NCI-H2227 (cell line): ENCODE measurements at regions not wholly inside any gene's neighbourhood (a gene's known extent, or its start where the extent isn't known, plus 50 kb on each side); places are given as distances from the start of the nearest gene placed in this dataset.
"Not testable (repeated sequence)": the region's sequence is repeated elsewhere in the genome, so short reads cannot be mapped to it uniquely, and the experiment has no call there.

Experiments
- DNase-seq: peaks from one replicate; lab custom pipeline; 2025; ENCODE audit not compliant: unreplicated experiment; lab: John Stamatoyannopoulos, UW

- no peak for DNase-seq
Measured at GRCh38 chr5:7073666-7074065, 322.3 kb upstream of the ADCY2 start.

GRCh38 chr5:7074176-7074575 lies 321.8 kb upstream of the ADCY2 start:
- DNase-seq: no peak

DNA sequence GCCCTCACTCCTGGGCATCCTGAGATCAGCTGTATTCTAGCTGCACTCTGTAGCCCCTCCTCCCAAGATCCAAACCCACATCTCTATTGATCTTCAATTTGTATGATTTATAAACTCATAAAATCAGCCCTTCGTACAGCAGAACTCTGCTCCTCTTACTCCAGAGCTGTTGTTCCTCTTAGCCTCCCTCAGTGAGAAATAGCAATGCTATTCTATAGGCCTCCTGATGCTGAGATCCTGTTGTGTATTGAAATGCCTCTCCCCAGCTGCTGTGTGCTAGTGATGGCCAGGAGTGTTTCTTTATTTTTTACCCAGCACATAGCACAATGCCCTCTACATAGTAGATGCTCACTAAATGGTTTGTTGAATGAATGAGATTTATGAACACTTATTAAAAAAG lies 320.5 kb upstream of the ADCY2 start:
- DNase-seq: no peak

DNA sequence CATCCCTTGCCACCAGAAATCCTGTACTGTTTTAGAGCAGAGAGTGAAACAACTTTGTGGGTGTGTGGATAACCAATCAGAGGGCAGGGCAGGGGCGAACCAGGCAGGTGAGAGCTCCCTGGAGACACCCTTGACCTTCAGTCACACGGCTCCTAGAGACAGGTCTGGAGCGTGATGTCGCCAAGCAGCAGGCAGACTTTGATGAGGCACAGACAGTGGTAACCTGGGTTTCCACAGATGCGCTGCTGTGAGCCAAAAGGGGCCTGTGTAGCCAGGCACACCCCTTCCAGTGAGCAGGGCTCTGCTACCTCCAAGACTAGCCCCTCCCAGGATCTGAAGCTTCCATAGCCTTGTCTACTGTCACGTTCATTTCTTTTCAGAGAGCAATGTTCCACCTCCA lies 317.8 kb upstream of the ADCY2 start:
- DNase-seq: no peak

- no peak for DNase-seq
Measured at GRCh38 chr5:7078901-7079300, 317.0 kb upstream of the ADCY2 start.

- no peak for DNase-seq
Measured at GRCh38 chr5:7080501-7080900, 315.4 kb upstream of the ADCY2 start.

GRCh38 chr5:7087719-7088297 lies 308.1 kb upstream of the ADCY2 start:
- no peak for DNase-seq

DNA sequence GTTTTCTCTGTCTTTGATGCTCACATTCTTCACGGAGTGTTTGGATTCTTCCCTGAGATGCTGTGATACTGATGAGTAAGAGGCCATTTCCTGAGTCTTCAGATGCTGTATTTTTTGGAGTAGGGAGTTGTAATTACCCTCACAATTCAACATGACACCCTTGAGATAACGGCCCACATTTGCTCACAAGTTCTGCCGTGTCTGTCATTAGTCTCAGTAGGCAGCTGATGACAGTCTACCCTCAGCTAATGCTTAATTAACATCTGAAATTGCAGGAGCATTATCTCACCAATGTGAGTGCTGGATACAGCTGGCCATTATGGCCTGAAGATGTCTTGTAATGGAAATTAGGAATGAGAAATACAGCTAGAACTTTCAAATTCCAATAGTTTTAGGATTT lies 307.1 kb upstream of the ADCY2 start:
- no peak for DNase-seq

- DNase-seq: no peak
Measured at GRCh38 chr5:7094626-7095025, 301.3 kb upstream of the ADCY2 start.

DNA sequence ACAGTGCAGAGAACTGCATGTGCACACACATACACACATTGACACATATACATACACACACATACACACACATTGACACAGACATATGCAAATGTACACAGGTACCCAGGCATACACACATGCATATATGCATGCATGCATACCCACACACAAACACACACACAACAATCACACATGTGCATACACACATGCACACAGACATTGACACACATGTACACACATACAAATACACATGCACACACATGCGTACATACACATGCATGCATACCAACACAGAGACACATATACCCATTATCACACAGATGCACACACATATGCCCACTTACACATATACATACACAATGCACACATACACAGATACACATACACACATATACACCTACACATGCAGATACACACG lies 299.6 kb upstream of the ADCY2 start:
- DNase-seq: no peak

- DNase-seq: peak; percentile 24
Measured at GRCh38 chr5:7105358-7105757, 290.6 kb upstream of the ADCY2 start.

DNA sequence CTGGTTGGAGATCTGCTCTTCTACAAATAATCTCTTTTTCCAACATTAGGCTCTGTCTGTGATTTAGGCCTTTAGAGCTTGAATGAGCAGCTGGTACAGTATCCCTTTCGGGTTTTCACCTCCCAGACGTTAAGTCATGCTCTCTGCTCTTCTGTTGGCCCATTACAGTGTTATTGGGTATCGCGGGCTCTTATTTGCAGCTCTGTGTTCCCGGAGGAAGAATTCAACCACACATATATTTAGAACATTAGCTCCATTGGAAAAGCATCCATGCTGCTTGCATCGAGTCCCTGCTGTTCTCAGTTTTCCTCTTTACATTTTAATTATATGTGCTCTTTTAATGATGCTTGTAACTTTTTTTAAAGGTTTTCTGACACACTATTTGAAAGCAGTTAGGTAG lies 278.0 kb upstream of the ADCY2 start:
- no peak for DNase-seq

- no peak for DNase-seq
Measured at GRCh38 chr5:7131680-7132079, 264.3 kb upstream of the ADCY2 start.

DNA sequence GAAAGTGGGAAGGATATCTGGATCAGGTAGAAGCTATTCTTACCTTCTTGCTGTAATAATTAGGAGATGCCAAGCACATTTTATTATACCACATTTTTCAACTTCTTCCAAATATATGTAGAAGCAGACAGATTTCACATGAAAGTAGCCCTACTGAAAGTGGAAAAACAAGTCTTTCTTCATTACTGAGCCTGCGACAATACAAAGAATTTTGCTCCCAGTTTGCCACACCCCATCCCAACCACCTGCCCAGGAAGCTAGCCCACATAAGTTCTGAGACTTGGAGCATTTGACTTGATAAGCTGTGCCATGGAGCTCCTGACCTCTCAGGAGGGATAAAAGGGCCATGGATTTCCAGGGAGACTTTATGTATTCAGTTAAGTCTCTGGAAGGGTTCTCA lies 249.1 kb upstream of the ADCY2 start:
- DNase-seq: no peak

GRCh38 chr5:7157083-7157482 lies 238.9 kb upstream of the ADCY2 start:
- DNase-seq: no peak

DNA sequence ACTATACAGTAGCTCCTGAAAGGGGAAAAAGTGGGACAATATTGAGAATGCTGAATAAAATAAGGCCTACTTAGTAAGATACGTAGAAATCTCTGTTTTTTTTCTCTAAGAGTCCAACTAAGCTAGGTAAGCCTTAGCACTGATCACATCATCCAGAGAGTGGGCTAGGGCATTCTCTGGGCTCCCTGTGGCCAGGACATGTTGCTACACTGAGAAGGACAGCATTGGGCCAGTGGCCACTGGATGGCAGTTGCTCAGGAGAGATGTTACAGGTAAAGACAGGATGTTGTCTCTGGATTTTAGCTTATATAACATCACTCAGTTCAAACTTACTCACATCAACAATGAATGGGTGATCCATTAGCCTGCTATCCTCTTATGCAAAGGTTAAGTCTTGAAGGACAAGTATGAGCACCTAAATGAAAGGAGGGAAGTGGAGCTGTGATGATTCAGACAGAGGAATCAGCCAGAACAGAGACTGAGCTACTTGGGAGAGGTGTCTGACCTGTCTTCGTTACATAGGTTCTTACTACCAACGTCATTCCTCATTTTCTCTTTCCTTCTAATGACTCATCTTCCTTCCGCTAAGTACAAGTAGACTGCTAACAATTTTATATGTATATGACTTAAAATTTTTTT lies 226.6 kb upstream of the ADCY2 start:
- no peak for DNase-seq

DNA sequence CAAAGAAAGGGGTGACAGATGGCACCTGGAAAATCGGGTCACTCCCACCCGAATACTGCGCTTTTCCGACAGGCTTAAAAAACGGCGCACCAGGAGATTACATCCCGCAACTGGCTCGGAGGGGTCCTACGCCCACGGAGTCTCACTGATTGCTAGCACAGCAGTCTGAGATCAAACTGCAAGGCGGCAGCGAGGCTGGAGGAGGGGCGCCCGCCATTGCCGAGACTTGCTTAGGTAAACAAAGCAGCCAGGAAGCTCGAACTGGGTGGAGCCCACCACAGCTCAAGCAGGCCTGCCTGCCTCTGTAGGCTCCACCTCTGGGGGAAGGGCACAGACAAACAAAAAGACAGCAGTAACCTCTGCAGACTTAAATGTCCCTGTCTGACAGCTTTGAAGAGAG lies 225.2 kb upstream of the ADCY2 start:
- not testable (repeated sequence) for DNase-seq

DNA sequence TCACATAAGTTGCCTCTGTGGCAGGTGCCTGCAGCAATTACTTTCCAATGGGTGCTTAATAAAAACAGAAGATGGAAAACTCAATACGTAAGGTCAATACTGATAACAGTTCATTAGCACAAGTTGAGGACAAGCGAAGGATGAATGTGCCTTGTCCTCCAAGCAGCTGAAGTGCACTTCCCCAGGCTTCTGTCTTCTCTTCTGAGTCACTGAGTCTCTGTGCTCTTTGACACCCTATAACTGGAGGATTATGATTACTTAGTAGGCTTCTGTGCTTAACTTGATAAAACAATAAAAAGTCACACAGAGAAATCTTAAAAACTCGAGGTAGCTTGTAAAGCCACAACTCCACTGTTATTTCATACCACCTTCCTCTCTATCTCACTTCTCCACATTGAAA lies 216.6 kb upstream of the ADCY2 start:
- no peak for DNase-seq

GRCh38 chr5:7181841-7182240 lies 214.1 kb upstream of the ADCY2 start:
- DNase-seq: no peak

DNA sequence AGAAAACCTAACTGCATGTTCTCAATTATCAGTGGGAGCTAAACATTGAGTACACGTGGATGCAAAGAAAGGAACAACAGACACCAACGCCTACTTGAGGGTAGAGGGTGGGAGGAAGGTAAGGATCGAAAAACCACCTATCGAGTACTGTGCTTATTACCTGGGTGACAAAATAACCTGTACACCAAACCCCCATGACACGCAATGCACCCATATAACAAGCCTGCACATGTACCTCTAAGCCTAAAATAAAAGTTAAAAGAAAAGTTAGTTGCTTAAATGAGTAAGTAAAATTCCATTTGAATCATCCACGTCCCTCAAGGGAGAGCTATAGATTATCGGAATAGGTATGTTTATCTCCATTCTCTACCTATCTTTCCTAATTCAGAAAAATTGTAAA lies 210.2 kb upstream of the ADCY2 start:
- DNase-seq: no peak

GRCh38 chr5:7186818-7187217 lies 209.1 kb upstream of the ADCY2 start:
- DNase-seq: no peak

- DNase-seq: no peak
Measured at GRCh38 chr5:7190712-7191250, 205.2 kb upstream of the ADCY2 start.

DNA sequence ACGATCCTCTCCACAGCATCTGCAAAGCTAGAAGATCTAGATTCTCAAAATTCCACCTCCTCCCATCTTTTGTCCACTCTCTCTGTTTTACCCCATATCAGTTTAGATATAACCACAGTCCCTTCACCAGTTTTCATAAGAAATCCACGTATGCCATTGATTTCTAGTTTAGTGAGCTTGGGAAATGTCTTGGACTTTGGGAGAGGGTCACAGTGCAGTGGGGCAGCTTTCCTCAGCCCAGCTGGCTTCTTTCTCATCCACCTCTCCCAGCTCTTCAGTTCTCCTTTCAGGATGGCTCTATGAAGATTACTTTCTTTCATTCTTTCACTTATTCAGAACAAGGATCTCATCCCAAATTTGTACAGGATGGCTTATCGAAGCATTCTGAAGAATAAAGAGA lies 203.9 kb upstream of the ADCY2 start:
- DNase-seq: no peak
